ENCODE measurements at regions not wholly inside any gene's neighbourhood (a gene's known extent, or its start where the extent isn't known, plus 50 kb on each side); places are given as distances from the start of the nearest gene placed in this dataset.
"Not testable (repeated sequence)": the region's sequence is repeated elsewhere in the genome, so short reads cannot be mapped to it uniquely, and the experiment has no call there.

- DNase-seq = no peak
Observed at GRCh38 chr5:18378066-18378465, 743.8 kb downstream of the TAF11L14 start.

- DNase-seq = no peak
Observed at GRCh38 chr5:18379189-18379588, 744.9 kb downstream of the TAF11L14 start.

GRCh38 chr5:18380729-18381362, 746.6 kb downstream of the TAF11L14 start:
- no peak for DNase-seq

- DNase-seq = peak; percentile 74 to 84
Observed at GRCh38 chr5:18393565-18394442, 759.5 kb downstream of the TAF11L14 start.

GRCh38 chr5:18394443-18394804, 760.2 kb downstream of the TAF11L14 start:
- DNase-seq = no peak

GRCh38 chr5:18395126-18396110, 761.2 kb downstream of the TAF11L14 start:
- no peak for DNase-seq

GRCh38 chr5:18397371-18397770, 763.1 kb downstream of the TAF11L14 start:
- DNase-seq = no peak

GRCh38 chr5:18397891-18398290, 763.6 kb downstream of the TAF11L14 start:
- no peak for DNase-seq

- DNase-seq = not testable (repeated sequence)
Observed at GRCh38 chr5:18399461-18400327, 765.4 kb downstream of the TAF11L14 start.

- DNase-seq = no peak
Observed at GRCh38 chr5:18403141-18403540, 768.9 kb downstream of the TAF11L14 start.

- no peak for DNase-seq
Observed at GRCh38 chr5:18403941-18404438, 769.7 kb downstream of the TAF11L14 start.

- DNase-seq = no peak
Observed at GRCh38 chr5:18420711-18421110, 786.5 kb downstream of the TAF11L14 start.

- DNase-seq = no peak
Observed at GRCh38 chr5:18433336-18433735, 799.1 kb downstream of the TAF11L14 start.

- no peak for DNase-seq
Observed at GRCh38 chr5:18438126-18438525, 803.9 kb downstream of the TAF11L14 start.

- no peak for DNase-seq
Observed at GRCh38 chr5:18455521-18455920, 821.3 kb downstream of the TAF11L14 start.

GRCh38 chr5:18457255-18457654, 823.0 kb downstream of the TAF11L14 start:
- no peak for DNase-seq

- no peak for DNase-seq
Observed at GRCh38 chr5:18461766-18462165, 827.5 kb downstream of the TAF11L14 start.

- DNase-seq = peak; percentile 91 to 93
Observed at GRCh38 chr5:18465833-18466681, 831.8 kb downstream of the TAF11L14 start.

- DNase-seq = no peak
Observed at GRCh38 chr5:18466731-18467130, 832.5 kb downstream of the TAF11L14 start.

GRCh38 chr5:18471791-18472190, 837.5 kb downstream of the TAF11L14 start:
- not testable (repeated sequence) for DNase-seq

- no peak for DNase-seq
Observed at GRCh38 chr5:18483451-18483850, 849.2 kb downstream of the TAF11L14 start.
